HG02884 (cell line): ENCODE measurements at regions not wholly inside any gene's neighbourhood (a gene's known extent, or its start where the extent isn't known, plus 50 kb on each side); places are given as distances from the start of the nearest gene placed in this dataset.
A peak's percentile ranks its signal among the peaks of the same experiment; 100 is the strongest.

Source experiments
- ATAC-seq: cut with Tn5 transposase; IDR thresholded peaks from one replicate; pipeline ENCODE4 v1.9.1; 2021; ENCODE audit warnings: mild to moderate bottlenecking, moderate library complexity; ENCODE audit not compliant: unreplicated experiment

DNA sequence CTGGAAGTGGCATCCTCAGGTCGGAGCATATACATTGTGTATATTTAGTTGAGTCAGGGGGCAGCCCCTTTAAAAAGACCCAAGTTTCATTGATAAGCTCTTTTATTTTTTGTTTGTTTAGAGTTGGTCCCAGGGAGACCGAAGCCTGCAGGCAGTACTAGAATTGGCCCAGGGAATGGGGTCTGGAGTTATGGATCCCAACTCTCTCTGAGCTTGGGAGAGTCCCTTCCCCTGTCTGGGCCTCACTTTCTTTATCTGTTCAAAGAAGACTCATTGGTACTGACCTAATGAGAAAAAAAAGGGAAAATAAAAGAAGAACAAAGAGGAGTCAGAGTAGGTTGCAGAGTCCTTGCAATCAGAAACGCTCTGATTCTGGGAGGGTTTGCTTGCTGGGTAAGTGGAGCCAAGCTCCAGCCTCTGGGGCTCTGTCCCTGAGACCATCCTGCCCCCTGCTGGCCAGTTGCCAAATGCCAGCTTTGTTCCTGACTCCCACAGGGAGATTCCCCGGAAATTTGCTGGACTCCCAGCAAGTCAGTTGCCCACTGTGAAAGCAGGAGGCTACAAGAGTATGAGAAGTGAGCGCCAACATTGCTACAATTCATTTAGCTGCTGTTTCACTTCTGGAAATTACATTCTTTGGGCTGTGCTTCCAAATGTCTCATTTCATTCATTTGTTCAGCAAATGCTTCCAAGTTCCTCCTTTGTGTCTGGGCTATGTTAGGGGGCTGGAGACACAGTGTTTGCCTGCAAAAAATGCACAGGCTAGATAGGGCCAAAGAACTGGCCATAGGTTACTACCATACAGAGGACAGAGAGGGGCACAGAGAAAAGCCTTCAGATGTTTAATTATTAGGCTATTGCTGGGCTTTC, 156.2 kb downstream of the MELK start:
- peak; percentile 54 for ATAC-seq

DNA sequence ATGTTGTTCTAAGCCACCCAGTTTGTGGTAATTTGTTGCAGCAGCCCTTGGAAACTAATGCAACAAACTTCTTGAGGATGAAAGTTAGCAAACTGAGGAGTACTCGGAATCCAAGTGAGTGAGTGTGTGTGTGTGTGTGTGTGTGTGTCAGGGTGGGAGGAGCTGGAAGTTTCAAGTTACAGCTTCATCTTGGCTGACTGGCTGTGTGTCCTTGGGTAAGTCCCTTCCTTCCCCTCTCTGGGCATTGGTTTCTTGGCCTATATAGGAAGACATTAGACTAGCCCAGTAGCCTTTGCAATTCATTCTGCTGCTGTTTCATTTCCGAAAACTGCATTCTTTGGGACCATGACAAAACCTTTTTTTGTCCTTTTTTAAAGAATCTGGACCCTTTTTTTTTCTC, 157.2 kb downstream of the MELK start:
- no peak for ATAC-seq

DNA sequence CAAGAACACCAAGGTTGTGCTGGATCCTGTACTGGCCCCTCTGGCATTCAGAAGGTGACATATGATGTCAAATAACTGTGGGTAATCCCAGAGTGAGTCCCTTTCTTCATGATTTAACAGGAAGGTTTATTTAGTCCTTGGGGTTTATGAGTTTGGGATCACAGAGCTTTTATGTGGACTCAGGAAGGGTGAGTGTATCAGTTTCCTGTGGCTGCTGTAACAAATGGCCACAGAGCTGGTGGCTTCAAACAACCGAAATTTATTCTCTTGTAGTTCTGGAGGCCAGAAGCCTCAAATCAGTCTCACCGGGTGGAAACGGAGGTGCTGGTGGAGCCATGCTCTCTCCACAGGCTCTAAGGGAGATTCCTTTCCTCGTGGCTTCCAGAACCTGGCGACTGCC, 157.7 kb downstream of the MELK start:
- ATAC-seq = no peak

DNA sequence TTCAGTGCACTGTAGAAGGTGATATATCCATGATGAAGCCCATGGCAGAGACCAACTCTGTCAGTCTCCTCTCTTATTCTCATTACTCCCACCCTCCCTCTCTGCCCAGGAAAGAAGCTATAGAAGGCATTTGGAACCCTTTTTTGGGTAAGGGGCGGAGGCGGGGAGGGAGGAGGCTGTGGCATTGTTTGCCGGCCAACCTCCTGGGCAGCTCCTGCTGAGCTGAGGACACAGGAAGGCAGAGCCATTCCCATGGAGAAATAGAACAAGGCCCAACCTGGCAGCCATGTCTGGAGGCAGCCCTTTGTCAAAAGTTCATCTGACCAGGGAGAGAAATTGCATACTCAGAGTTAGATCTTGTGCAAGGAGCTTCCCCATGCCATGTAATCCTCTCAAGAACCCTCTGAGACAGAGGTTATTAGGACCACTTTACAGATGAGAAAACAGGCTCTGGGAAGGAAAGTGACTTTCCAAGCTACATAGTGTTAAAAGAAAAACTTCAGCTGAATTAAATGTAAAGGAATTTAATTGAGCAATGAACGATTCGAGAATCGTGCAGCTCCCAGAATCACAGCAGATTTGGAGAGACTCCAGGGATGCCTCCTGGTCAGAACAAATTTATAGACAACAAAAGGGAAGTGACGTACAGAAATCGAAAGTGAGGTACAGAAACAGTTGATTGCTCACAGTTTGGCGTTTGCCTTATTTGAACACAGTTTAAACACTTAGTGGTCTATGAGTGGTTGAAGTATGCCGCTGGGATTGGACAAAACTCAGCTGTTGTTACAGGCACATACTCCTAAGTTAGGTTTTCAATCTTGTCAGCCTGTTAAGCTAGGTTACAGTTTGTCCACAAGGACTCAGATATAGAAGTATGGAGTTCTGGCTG, 158.6 kb downstream of the MELK start:
- ATAC-seq = no peak

DNA sequence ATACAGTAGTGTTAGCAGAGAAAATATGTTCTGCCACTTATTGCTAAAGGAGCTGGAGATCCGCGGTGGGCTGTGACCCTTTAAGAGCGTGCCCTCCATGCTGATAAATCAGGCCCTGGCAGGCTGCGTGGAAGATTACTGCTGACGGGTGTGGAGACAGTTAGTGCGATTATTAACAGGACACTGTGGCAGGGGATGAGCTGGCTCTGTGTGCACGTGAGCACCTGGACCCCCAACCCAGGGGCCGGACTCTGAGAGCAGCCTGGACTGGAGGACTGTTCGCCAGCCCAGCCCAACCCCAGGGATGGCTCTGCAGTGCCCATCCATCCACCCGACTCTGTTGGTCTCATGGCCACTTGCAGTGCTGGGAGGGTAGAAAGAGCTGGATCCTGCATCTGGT, 162.0 kb downstream of the MELK start:
- ATAC-seq = no peak

DNA sequence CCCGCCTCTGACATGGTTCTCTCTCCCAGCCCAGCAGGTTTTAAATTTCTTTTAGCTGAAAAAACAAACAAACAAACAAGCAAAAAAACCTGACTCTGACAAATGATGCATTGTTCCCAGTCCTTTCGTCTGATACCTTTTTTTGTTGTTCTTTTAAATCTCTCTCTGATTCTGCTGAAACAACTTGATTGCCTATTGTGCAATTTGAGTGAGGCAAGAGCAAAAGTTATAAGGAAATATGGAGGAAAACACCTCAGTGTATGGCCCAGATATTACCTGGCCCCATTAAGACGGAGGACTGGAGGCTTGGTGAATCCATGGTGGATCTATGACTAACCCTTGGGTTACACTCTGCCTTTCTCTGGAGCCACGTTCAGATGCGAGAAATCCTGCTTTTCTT, 164.0 kb downstream of the MELK start:
- no peak for ATAC-seq

DNA sequence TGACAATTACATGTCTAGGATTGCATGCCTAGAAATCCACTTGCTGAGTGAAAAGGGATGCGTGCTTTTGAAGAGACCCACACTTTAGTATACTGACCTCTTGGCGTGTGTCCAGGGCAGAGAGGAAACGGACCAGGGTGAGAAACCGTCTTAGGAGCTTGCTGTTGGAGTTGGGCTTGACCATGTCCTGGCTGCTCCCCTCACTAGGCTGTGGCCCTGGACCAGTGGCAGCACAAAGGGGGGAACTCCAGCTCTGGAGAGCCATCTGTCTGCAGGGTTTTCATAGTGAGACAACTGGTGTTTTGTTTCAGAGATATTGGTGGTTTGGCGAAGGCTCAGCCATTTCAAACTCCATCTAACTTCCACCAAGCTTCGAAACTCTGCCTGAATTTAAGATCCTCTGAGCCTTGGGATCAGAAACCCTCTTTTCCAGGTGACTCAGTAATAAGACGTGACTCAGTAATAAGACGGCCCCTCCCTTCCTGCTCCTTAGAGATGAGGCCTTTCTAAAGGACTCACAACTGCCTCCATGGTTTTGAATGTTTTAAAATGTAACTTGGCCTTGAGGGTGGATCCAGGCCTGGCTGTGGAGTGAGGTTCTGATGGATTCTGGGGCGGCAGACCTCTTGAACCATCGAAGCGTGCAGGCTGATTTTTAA, 165.8 kb downstream of the MELK start:
- ATAC-seq = no peak

DNA sequence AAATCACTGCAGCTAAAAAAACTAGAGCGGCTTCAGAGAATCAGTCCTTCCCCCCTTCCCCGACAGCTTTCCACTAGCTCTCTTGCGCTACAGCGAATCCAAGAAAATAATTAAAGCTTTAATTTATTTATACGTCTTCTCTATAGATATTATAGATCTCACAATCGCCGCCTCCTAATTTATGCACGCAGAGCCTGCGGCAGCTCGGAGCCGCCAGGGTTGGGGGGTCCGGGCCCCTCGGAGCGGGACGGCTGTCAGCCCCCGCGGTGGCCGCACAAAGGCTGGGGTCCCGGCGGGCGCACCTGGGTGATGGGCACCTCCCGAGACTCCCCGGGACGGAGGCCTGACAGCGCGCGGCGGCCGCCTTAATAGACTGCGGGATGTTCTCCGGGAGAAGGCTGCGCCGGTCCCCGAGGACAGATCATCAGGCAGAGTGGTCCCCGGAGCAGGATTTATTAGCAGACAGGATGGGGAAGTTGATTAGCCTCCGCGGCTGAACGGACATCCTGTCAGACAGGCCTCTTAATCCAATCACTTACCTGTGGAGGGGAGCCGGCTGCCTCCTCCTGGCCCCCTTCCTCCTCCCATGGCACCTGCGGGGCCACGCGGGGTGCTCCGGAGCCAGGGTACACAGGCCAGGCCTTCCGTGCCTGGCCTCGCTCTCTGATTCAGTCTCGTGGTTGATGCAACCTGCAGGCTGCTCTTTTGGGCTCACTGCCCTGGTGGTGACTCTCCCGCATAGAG, 166.8 kb downstream of the MELK start:
- ATAC-seq = no peak

DNA sequence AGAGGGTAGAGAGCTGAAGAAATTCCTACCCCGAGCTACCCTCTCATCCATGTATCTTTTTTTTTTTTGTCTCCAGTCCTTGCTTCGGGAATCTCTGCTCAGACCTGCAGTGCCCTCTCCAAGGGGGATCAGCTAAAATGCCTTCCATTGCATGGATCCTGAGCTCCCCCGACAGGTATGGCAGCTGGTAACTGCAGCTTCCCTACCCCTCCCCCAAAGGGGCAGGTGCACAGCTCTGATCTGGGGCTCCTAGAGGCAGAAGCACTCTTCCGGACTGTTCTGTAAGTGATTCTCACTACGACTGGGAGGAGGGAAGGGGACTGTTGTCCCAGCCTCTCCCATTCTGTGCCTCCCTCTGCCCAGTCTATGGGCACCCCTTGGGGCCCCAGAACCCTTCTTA, 169.6 kb downstream of the MELK start:
- no peak for ATAC-seq

DNA sequence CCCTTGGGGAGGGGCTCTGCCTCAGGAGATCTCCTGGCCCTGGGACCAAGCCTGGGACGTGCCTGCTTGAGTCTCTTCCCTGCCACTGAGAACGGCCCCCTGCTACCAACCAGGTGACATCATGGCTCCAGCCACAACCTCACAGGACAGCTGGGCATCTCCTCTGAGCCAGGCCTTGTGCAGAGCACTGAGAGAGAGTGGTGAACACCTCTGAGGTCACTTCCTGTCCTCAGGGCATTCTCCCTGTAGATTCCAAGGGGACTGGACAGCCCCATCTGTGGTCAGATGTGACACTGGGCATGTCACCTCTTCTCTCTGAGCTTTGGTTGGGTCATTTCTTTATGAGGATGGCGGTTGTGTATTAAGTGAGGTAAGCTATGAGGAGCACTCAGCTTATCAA, 172.0 kb downstream of the MELK start:
- ATAC-seq = no peak

DNA sequence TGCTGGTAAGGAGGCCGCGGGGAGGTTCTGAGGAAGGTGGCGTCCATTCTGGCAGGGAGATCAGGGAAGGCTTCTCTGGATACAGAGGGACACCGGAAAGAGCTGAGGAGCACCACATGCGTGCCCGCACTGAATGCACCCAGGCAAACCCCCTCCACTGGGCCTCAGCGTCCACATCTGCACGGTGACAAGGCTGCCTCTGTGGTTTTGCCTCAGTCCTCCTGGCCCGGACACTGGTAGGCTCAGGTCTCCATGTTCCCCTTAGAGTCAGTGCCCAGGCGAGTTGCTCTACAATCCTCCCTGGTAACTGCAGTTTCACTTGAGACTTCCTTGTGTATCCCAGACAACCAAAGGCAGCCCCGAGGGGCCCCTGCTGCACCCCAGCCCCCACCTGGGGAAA, 173.3 kb downstream of the MELK start:
- no peak for ATAC-seq

DNA sequence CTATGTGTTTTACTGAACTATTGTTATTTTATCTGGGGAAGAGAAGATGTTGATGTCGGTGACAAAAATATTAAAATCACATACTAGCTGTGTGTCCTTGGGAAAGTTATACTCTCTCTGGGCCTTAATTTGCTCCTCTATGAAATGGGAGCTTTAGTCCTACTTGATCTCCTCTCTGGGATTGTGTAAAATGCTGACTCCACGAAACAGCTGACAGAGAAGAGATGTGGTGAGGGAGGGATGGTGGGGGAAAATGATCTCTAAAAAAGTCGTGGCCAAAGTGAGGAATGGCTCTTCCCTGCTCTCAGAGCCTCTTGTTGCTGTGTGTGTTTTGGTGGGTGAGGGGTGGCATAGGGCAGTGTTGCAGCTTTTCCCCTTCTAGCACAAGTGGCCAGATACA, 173.7 kb downstream of the MELK start:
- no peak for ATAC-seq

DNA sequence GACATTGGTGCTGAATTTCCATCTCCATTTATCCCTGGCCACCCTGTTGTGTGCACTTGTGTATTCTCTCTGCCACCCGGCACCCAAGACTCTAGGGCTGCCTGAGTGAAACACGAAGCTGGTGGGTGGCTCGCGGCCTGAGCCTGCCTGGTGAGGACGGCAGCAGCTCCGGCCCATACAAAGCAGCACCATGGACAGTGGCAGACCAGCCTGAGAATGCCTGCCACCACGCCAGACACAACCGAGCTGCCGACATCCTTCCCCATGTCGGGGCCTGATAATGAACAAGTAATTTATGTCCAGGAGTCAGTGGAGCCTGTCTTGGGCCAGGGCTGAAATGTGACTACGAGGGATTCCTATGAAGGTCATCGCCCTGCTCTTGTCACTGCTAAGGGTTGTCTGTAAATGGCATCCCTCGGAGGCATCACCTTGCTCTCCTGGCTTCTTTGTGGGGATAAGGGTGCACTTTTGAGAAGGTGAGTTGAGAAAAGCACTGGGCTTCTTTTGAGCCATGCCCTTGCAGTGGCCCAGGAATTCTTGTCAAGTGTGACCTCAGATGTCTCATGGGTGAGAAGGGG, 175.7 kb downstream of the MELK start:
- ATAC-seq = no peak

DNA sequence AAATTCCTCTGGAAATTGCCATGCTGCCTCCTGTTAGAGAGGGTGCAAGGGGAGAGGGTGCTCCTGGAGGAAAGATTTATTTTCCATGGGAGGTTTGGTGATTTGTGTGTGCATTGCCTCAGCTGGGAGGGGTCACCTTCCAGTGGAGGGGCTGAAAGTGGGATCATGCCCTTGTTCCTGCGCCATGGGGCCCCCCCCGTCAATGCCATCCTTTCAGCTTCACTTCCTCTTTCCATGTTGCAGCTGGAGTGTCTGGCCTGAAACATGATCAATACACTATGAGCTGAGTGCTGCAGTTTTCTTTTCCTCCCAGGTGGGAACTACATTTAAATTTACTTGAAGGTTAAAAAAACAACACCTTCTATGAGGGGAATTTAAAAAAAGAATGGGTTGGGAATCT, 176.8 kb downstream of the MELK start:
- no peak for ATAC-seq

DNA sequence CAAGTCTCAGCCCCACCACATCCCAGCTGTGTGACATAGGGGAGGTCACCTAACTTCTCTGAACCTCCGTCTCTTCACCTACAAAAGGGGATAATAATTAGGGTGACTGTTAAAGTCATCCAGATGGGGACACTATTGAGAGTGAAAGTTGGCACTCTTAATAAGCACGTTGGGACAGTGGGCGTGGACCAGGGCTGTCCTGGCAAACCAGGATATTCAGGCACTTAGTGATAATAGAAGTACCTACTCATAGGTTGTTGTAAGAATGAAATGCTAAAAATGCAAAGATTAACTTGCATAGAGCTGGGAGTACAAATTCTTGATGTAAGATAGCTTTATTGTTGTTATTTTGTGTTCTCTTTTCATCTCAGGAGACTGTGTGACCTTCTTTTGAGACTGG, 177.9 kb downstream of the MELK start:
- ATAC-seq = no peak

DNA sequence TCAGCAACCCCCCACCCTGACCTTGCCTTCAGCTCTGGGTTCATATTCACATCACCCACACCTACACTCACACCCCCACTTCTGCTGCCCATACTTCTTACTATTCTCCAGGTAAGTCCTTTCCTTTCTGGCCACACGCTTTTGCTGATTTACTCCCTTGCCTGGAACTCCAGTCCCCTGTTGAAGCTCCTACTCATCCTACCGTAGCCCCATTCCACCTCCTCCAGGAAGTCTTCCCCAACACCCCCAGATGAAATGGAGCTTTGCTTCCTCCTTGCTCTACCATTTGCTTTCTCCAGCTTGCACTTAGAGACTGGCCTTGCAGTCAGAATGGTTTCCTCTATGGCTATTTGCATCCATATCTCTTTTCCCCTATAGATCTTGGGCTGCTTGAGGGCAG, 182.3 kb downstream of the MELK start:
- ATAC-seq = no peak

DNA sequence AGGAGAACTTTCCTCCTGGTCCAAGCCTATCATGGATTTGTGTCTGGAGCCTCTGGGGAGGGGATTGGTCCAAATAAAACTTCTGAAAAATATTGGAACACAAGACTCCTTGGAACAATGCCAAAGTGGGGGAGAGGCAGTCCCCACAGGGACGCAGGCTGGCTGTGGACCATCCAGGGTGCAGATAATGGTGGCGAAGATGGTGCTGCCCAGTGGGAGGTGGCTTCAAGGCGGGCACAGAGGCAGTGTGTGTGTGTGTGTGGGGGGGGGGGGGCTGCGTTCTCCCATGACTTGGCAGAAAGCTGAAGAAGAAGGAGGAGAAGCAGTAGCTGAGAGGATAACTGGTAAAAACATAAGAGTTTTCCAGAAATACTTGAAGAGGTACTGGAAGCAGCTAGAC, 186.4 kb downstream of the MELK start:
- ATAC-seq = no peak

DNA sequence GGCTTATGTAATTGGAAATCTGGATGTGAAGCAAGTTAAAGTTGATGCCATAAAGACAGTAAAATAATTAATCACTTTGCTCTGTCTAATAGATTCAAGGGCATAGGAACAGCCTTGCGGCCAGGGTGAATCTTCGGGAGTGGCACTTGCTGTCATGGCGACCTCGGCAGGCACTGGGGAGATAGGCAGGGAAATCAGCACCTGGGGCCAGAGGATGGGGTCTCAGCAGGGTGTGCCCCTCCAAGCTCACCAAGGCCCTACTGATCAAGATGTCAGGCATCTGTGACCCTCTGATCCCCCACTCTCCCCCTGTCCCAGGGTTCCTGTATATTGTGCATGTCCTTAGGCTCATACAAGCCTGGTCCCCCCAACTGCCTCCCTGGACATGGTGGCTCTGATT, 187.3 kb downstream of the MELK start:
- ATAC-seq = no peak

DNA sequence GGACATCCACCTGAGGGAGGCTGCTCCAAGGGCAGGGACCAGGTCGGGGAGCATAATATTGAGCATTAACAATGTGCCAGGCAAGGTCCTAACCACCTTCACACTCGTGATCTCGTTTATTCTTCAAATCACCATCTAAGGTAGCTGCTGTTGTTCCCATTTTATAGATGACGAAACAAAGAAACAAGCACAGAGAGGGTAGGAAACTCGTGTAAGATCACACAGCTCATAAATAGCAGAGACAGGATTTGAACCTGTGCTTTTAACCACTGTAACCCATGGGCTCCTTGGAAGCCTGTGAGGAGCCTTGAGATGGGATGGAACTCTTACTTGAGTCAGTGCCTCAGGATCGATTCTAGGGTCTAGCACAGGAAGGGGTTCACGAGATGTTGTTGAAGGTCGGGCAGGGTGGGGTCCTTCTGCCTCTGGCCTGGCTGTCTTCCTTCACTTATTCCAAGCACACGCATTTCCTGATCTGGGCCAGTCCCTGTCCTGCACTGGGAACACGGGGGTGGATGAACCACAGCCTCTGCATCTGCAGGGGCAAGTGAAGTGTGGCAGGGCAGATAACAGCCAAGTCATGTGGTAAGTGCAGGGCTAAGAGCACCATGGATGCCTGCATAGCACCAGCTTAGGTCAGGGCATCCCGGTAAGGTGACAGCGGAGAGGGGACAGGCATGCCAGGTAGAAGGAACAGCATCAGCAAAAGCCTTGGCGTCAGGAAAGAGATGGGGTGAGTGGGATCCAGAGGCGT, 188.1 kb downstream of the MELK start:
- ATAC-seq = no peak

DNA sequence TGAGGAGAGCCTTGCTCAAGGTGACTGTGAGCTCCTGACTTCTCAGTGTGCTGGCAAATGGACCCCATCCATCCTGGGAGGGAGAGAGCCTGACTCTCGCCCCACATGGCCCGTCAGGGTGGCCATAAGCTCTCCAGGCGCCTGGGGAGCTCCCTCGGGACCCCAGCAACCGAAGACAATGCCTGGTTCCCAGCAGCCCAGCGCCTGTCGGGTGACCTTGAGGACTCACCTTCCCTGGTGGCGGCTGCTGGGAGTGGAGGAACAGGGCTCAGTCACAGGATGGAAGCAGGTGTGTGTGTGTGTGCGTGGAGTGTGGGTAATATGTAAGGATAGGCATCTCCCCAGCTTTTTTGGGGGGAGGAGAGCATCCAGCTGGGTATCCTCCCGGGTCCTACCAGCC, 190.3 kb downstream of the MELK start:
- ATAC-seq = no peak
